ENCODE measurements at regions not wholly inside any gene's neighbourhood (a gene's known extent, or its start where the extent isn't known, plus 50 kb on each side); places are given as distances from the start of the nearest gene placed in this dataset.

DNA sequence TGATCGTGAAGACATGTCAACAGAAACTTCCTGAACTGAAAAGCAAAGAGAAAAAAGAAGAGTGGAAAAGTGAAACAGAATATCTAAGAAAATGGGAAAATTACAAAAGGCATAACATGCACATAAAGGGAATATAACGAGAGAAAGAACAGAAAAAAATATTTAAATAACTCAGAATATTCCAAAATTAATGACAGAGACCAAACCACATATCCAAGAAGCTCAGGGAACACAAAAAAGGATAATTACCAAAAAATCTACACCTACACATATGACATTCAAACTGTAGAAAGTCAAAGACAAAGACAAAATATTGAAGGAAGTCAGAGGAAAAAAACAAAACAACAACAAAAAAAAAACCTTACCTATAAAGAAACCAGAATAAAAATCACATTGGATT is 105.5 kb downstream of the OR13A1 start (continued):
- TF ChIP-seq, protein P1, sequence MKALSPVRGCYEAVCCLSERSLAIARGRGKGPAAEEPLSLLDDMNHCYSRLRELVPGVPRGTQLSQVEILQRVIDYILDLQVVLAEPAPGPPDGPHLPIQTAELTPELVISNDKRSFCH (CRISPR knock-in tag; IDR thresholded peaks at IDR 0.05): no peak
- TF ChIP-seq, protein P1 (tag; IDR thresholded peaks at IDR 0.05): no peak

DNA sequence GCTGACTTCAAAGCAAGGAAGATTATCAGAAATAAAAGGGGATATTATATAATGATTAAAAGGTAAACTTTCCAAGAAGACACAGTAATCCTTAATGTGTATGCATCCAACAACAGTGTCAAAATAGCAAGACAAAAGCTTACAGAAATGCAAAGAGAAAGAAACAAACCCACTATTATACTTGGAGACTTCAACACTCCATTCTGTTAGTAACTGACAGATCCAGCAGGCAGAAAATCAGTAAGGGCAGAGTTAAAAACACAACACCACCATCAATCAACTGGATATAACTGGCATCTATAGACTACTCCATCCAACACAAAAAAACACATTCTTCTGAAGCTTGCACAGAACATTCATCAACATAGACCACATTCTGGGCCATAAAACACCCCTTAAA is 103.8 kb downstream of the OR13A1 start:
- Histone ChIP-seq H3K9me1 (ENCODE audit: control insufficient read depth, insufficient read depth, low read length) (no peaks in the 10 kb centered on the region), H3K9me3 (replicated peaks; ENCODE audit: control insufficient read depth, insufficient read depth, low read depth, low read length) (peaks cover 3% of the 10 kb centered on the region; the same call in 1 of the 2 replicates), H3K36me3 (ENCODE audit: control insufficient read depth, insufficient read depth, low read length) (no peaks in the 10 kb centered on the region), H3K9ac (ENCODE audit: insufficient read depth in 1 of 2, low read depth in 2 of 2, low read length in 2 of 2) (no peak overlapping the region), H3K79me2 (ENCODE audit: control insufficient read depth, insufficient read depth, low read length) (no peaks in the 10 kb centered on the region), H2AFZ (ENCODE audit: low read depth, low read length) (no peak overlapping the region), H3K4me1 (replicated peaks in 1 of 2; ENCODE audit: control insufficient read depth in 2 of 2, insufficient read depth in 2 of 2, low read length in 2 of 2) (no peaks in the 10 kb centered on the region), H3K4me2 (ENCODE audit: insufficient read depth, low read length) (no peak overlapping the region), H3K27me3 (ENCODE audit: control insufficient read depth in 2 of 2, insufficient read depth in 2 of 2, low read length in 2 of 2) (peaks cover 0 to 5% of the 10 kb centered on the region in 2 experiments; a peak in 2 of 5 replicates), H4K20me1 (replicated peaks; ENCODE audit: control insufficient read depth, insufficient read depth, low read length) (no peaks in the 10 kb centered on the region), H3K4me3 (no peak overlapping the region), H3K27ac (ENCODE audit: extremely low read depth, low read depth, low read length) (no peak overlapping the region)
- DNase-seq (ENCODE audit: extremely low read depth in 1 of 4, low spot score in 3 of 4) (no peak), FAIRE-seq (no peak), ATAC-seq (no peak)
- intact Hi-C loops (cut with micrococcal nuclease) (no loop called here), in situ Hi-C loops (cut with MboI) (no loop called here)
- BruUV-seq (replicated peaks): no TSS peak
- ChIA-PET POLR2A (interaction anchor here (0.8 to 1.5 kb wide), 2 partner anchors 10 to 12 kb away, joined by 3 read pairs; no protein-coding TSS in a partner anchor), CTCF (ENCODE audit: low intra/inter-chr PET ratio) (no interaction called here)
- TF ChIP-seq TCF7 (IDR thresholded peaks at IDR 0.05; ENCODE audit: borderline replicate concordance) (no peak), ZNF232 (CRISPR knock-in tag; IDR thresholded peaks at IDR 0.05) (no peak), ZNF583 (CRISPR knock-in tag; IDR thresholded peaks at IDR 0.05) (no peak), RNF2 (IDR thresholded peaks at IDR 0.05) (no peak), EZH2 (IDR thresholded peaks at IDR 0.05; ENCODE audit: borderline replicate concordance, low read depth, low read length) (no peak), RBM15 (IDR thresholded peaks at IDR 0.05; ENCODE audit: insufficient read depth, low read length) (no peak), SLC30A9 (CRISPR knock-in tag; IDR thresholded peaks at IDR 0.05) (no peak), PCBP1 (IDR thresholded peaks at IDR 0.05; ENCODE audit: low read depth, low read length, poor library complexity, severe bottlenecking) (no peak), ZNF79 (CRISPR knock-in tag; IDR thresholded peaks at IDR 0.05; ENCODE audit: low read depth) (no peak)
- TF ChIP-seq, protein P2, sequence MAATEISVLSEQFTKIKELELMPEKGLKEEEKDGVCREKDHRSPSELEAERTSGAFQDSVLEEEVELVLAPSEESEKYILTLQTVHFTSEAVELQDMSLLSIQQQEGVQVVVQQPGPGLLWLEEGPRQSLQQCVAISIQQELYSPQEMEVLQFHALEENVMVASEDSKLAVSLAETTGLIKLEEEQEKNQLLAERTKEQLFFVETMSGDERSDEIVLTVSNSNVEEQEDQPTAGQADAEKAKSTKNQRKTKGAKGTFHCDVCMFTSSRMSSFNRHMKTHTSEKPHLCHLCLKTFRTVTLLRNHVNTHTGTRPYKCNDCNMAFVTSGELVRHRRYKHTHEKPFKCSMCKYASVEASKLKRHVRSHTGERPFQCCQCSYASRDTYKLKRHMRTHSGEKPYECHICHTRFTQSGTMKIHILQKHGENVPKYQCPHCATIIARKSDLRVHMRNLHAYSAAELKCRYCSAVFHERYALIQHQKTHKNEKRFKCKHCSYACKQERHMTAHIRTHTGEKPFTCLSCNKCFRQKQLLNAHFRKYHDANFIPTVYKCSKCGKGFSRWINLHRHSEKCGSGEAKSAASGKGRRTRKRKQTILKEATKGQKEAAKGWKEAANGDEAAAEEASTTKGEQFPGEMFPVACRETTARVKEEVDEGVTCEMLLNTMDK (IDR thresholded peaks at IDR 0.05; ENCODE audit: borderline replicate concordance, insufficient read depth, low read depth, low read length, poor library complexity, severe bottlenecking): no peak
- TF ChIP-seq, protein P3, sequence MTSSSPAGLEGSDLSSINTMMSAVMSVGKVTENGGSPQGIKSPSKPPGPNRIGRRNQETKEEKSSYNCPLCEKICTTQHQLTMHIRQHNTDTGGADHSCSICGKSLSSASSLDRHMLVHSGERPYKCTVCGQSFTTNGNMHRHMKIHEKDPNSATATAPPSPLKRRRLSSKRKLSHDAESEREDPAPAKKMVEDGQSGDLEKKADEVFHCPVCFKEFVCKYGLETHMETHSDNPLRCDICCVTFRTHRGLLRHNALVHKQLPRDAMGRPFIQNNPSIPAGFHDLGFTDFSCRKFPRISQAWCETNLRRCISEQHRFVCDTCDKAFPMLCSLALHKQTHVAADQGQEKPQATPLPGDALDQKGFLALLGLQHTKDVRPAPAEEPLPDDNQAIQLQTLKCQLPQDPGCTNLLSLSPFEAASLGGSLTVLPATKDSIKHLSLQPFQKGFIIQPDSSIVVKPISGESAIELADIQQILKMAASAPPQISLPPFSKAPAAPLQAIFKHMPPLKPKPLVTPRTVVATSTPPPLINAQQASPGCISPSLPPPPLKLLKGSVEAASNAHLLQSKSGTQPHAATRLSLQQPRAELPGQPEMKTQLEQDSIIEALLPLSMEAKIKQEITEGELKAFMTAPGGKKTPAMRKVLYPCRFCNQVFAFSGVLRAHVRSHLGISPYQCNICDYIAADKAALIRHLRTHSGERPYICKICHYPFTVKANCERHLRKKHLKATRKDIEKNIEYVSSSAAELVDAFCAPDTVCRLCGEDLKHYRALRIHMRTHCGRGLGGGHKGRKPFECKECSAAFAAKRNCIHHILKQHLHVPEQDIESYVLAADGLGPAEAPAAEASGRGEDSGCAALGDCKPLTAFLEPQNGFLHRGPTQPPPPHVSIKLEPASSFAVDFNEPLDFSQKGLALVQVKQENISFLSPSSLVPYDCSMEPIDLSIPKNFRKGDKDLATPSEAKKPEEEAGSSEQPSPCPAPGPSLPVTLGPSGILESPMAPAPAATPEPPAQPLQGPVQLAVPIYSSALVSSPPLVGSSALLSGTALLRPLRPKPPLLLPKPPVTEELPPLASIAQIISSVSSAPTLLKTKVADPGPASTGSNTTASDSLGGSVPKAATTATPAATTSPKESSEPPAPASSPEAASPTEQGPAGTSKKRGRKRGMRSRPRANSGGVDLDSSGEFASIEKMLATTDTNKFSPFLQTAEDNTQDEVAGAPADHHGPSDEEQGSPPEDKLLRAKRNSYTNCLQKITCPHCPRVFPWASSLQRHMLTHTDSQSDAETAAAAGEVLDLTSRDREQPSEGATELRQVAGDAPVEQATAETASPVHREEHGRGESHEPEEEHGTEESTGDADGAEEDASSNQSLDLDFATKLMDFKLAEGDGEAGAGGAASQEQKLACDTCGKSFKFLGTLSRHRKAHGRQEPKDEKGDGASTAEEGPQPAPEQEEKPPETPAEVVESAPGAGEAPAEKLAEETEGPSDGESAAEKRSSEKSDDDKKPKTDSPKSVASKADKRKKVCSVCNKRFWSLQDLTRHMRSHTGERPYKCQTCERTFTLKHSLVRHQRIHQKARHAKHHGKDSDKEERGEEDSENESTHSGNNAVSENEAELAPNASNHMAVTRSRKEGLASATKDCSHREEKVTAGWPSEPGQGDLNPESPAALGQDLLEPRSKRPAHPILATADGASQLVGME (CRISPR knock-in tag; IDR thresholded peaks at IDR 0.05): no peak

Measured in K562 (cell line).